H9 (cell line): ENCODE measurements at regions not wholly inside any gene's neighbourhood (a gene's known extent, or its start where the extent isn't known, plus 50 kb on each side); places are given as distances from the start of the nearest gene placed in this dataset.

Experiments used
- DNase-seq: peaks from one replicate; pipeline ENCODE4 v3.0.0-alpha.2; 2017
- H2AFZ ChIP-seq: one replicate; pipeline ENCODE4 v1.6.1; 2013; ENCODE audit warnings: mild to moderate bottlenecking, low read length, control low read depth, moderate library complexity
- H2AK5ac ChIP-seq: 2 replicates; pipeline ENCODE4 v1.6.1; 2013; ENCODE audit warnings: low read length, control low read depth, mixed read lengths; ENCODE audit not compliant: insufficient read length
- H2BK120ac ChIP-seq: one replicate; pipeline ENCODE4 v1.6.1; 2013; ENCODE audit warnings: low read depth, mild to moderate bottlenecking, low read length, control low read depth, inconsistent platforms; ENCODE audit not compliant: poor library complexity, severe bottlenecking
- H2BK12ac ChIP-seq: 2 replicates; pipeline ENCODE4 v1.6.1; 2013; ENCODE audit warnings: low read length, control low read depth, mixed read lengths, low read depth; ENCODE audit not compliant: insufficient read length
- H2BK15ac ChIP-seq: 2 replicates; pipeline ENCODE4 v1.6.1; 2013; ENCODE audit warnings: low read depth, low read length, control low read depth
- H2BK20ac ChIP-seq: one replicate; pipeline ENCODE4 v1.6.1; 2013; ENCODE audit warnings: low read depth, mild to moderate bottlenecking, low read length, control low read depth, inconsistent platforms; ENCODE audit not compliant: poor library complexity, severe bottlenecking
- H2BK5ac ChIP-seq: 2 replicates; pipeline ENCODE4 v1.6.1; 2013; ENCODE audit warnings: low read length, control low read depth, mixed read lengths; ENCODE audit not compliant: insufficient read length
- H3K14ac ChIP-seq: 2 replicates; pipeline ENCODE4 v1.6.1; 2013; ENCODE audit warnings: low read length, control low read depth; ENCODE audit not compliant: insufficient read depth
- H3K18ac ChIP-seq: 2 replicates; pipeline ENCODE4 v1.6.1; 2013; ENCODE audit warnings: low read depth, mild to moderate bottlenecking, mixed read lengths, low read length, control low read depth; ENCODE audit not compliant: insufficient read length
- H3K23ac ChIP-seq: 2 replicates; pipeline ENCODE4 v1.6.1; 2013; ENCODE audit warnings: low read length, control low read depth, mixed read lengths, low read depth; ENCODE audit not compliant: insufficient read length
- H3K23me2 ChIP-seq: 2 replicates; pipeline ENCODE4 v1.6.1; 2013; ENCODE audit warnings: low read depth, mild to moderate bottlenecking, mixed read lengths, low read length, control low read depth; ENCODE audit not compliant: insufficient read length, poor library complexity, severe bottlenecking
- H3K27ac ChIP-seq: 2 replicates; pipeline ENCODE4 v1.5.1; 2013; ENCODE audit warnings: low read length, control low read depth, mixed read lengths, low read depth; ENCODE audit not compliant: insufficient read length
- H3K27me3 ChIP-seq: 2 replicates; pipeline ENCODE4 v1.6.1; 2013; ENCODE audit warnings: low read length, control low read depth, inconsistent platforms; ENCODE audit not compliant: insufficient read depth
- H3K4ac ChIP-seq: 2 replicates; pipeline ENCODE4 v1.6.1; 2013; ENCODE audit warnings: low read depth, mild to moderate bottlenecking, control low read depth, inconsistent platforms, low read length, moderate library complexity
- H3K4me1 ChIP-seq: 2 replicates; pipeline ENCODE4 v1.6.1; 2013; ENCODE audit warnings: low read length, control low read depth, inconsistent platforms; ENCODE audit not compliant: insufficient read depth
- H3K4me2 ChIP-seq: 2 replicates; pipeline ENCODE4 v1.6.1; 2013; ENCODE audit warnings: low read length, control low read depth, mixed read lengths; ENCODE audit not compliant: insufficient read length, insufficient read depth
- H3K56ac ChIP-seq: 2 replicates; pipeline ENCODE4 v1.6.1; 2013; ENCODE audit warnings: low read depth, mild to moderate bottlenecking, mixed read lengths, low read length, control low read depth; ENCODE audit not compliant: insufficient read length
- H3K79me1 ChIP-seq: 2 replicates; pipeline ENCODE4 v1.6.1; 2013; ENCODE audit warnings: low read depth, mild to moderate bottlenecking, moderate library complexity, low read length, control low read depth, inconsistent platforms; ENCODE audit not compliant: insufficient read depth, poor library complexity, severe bottlenecking
- H3K79me2 ChIP-seq: 2 replicates; pipeline ENCODE4 v1.6.1; 2013; ENCODE audit warnings: low read length, control low read depth, inconsistent platforms; ENCODE audit not compliant: insufficient read depth
- H3K9ac ChIP-seq: 2 replicates; pipeline ENCODE4 v1.6.1; 2013; ENCODE audit warnings: low read length, control low read depth, mixed read lengths; ENCODE audit not compliant: insufficient read length; ENCODE audit errors: extremely low read depth
- H3K9me3 ChIP-seq: one replicate; pipeline ENCODE4 v1.6.1; 2013; ENCODE audit warnings: low read depth, low read length, inconsistent platforms; ENCODE audit not compliant: control insufficient read depth
- H3T11ph ChIP-seq: one replicate; pipeline ENCODE4 v1.6.1; 2013; ENCODE audit warnings: mild to moderate bottlenecking, low read length, control low read depth, inconsistent platforms
- H4K20me1 ChIP-seq: one replicate; pipeline ENCODE4 v1.6.1; 2013; ENCODE audit not compliant: control insufficient read depth, insufficient read length, insufficient read depth
- H4K5ac ChIP-seq: 2 replicates; pipeline ENCODE4 v1.6.1; 2013; ENCODE audit warnings: low read depth, mild to moderate bottlenecking, mixed read lengths, low read length, control low read depth; ENCODE audit not compliant: insufficient read length
- H4K8ac ChIP-seq: replicated peaks from 2 replicates; pipeline ENCODE4 v1.6.1; 2013; ENCODE audit warnings: low read length, control low read depth, mixed read lengths, low read depth; ENCODE audit not compliant: insufficient read length
- H4K91ac ChIP-seq: 2 replicates; pipeline ENCODE4 v1.6.1; 2013; ENCODE audit warnings: low read depth, mild to moderate bottlenecking, moderate library complexity, mixed read lengths, low read length, control low read depth; ENCODE audit not compliant: insufficient read length
- H3K27ac Mint-ChIP-seq, 3 experiments: 2 replicates in 2 of 3; 3 replicates in 1 of 3; pipeline ENCODE4 v1.8.0; 2020 to 2021; ENCODE audit warnings: mixed read lengths in 3 of 3, mild to moderate bottlenecking in 1 of 3, moderate library complexity in 1 of 3
- H3K27me3 Mint-ChIP-seq: 2 replicates; pipeline ENCODE4 v1.8.0; 2021; ENCODE audit warnings: low read depth, mild to moderate bottlenecking, moderate library complexity, mixed read lengths
- H3K36me3 Mint-ChIP-seq, 3 experiments: 2 replicates in 2 of 3; 3 replicates in 1 of 3; pipeline ENCODE4 v1.8.0; 2020 to 2021; ENCODE audit warnings: low read depth in 3 of 3, mixed read lengths in 3 of 3; ENCODE audit not compliant: insufficient read depth in 1 of 3
- H3K4me1 Mint-ChIP-seq, 2 experiments: 2 replicates each; pipeline ENCODE4 v1.8.0; 2020; ENCODE audit warnings: mixed read lengths in 2 of 2
- H3K4me3 Mint-ChIP-seq, 2 experiments: 2 replicates in 1 of 2; 3 replicates in 1 of 2; pipeline ENCODE4 v1.8.0; 2020 to 2021; ENCODE audit warnings: mild to moderate bottlenecking in 2 of 2, mixed read lengths in 2 of 2, moderate library complexity in 1 of 2
- H3K9me3 Mint-ChIP-seq, 2 experiments: 2 replicates in 1 of 2; 3 replicates in 1 of 2; pipeline ENCODE4 v1.8.0; 2020; ENCODE audit warnings: mild to moderate bottlenecking in 2 of 2, mixed read lengths in 2 of 2, moderate library complexity in 1 of 2
- CTCF ChIP-seq: fragments of 200-600 bp; sonication (generic); conservative IDR thresholded peaks from 3 replicates; pipeline ENCODE4 v1.8.0; 2021; ENCODE audit warnings: antibody characterized with exemption, mild to moderate bottlenecking
- WGBS: extraction: QIAGEN DNeasy Blood & Tissue Kit; methylation state at CpG from one replicate; pipeline ENCODE4 v1.1.7; 2013; ENCODE audit warnings: missing lambda C conversion rate, low lambda C conversion rate, mixed read lengths; ENCODE audit not compliant: insufficient read length; ENCODE audit errors: extremely low coverage; 5-methylcytosine and 5-hydroxymethylcytosine counted together

GRCh38 chr4:25477221-25477620 is 100.2 kb downstream of the ANAPC4 start:
- no peak for DNase-seq
- Mint-ChIP-seq H3K4me3 (no peak overlapping the region), H3K36me3 (peaks cover 0 to 4% (median 0%) of the 10 kb centered on the region in 3 experiments; a peak in 2 of 7 replicates), H3K27ac (no peak overlapping the region), H3K27me3 (peaks cover 30% of the 10 kb centered on the region), H3K9me3 (peaks cover 11 to 12% of the 10 kb centered on the region in 2 experiments; a peak in 4 of 5 replicates), H3K4me1 (peaks cover 18 to 19% of the 10 kb centered on the region in 2 experiments)
- peaks cover 2% of the 10 kb centered on the region; the same call in 1 of the 2 replicates for H3K4me1 ChIP-seq
- no peaks in the 10 kb centered on the region for H3K79me1 ChIP-seq
- H3K9ac ChIP-seq, result no peak overlapping the region
- H3K14ac ChIP-seq, result no peak overlapping the region
- peaks cover 2% of the 10 kb centered on the region; the same call in 1 of the 2 replicates for H3K27me3 ChIP-seq
- no peak overlapping the region for H2BK20ac ChIP-seq
- no peaks in the 10 kb centered on the region for H4K20me1 ChIP-seq
- H2BK5ac ChIP-seq, result no peak overlapping the region
- H3T11ph ChIP-seq, result no peak overlapping the region
- no peaks in the 10 kb centered on the region for H3K23me2 ChIP-seq
- H2BK12ac ChIP-seq, result no peak overlapping the region
- H3K56ac ChIP-seq, result no peak overlapping the region
- no peak overlapping the region for H3K23ac ChIP-seq
- H2BK120ac ChIP-seq, result no peak overlapping the region
- no peak overlapping the region for H4K5ac ChIP-seq
- no peak overlapping the region for H4K8ac ChIP-seq
- no peaks in the 10 kb centered on the region for H3K9me3 ChIP-seq
- TF ChIP-seq CTCF, result no peak
- no peak overlapping the region for H3K4ac ChIP-seq
- no peak overlapping the region for H4K91ac ChIP-seq
- H2AFZ ChIP-seq, result no peak overlapping the region
- H2BK15ac ChIP-seq, result no peak overlapping the region
- no peak overlapping the region for H2AK5ac ChIP-seq
- no peaks in the 10 kb centered on the region for H3K79me2 ChIP-seq
- H3K18ac ChIP-seq, result no peak overlapping the region
- WGBS, result no CpG with 5 or more reads among the region's 1 CpG
- no peak overlapping the region for H3K4me2 ChIP-seq
- no peak overlapping the region for H3K27ac ChIP-seq
